GM23338 (cell line): ENCODE measurements at regions not wholly inside any gene's neighbourhood (a gene's known extent, or its start where the extent isn't known, plus 50 kb on each side); places are given as distances from the start of the nearest gene placed in this dataset.

Experiments used
- ATAC-seq: fragments of 200-7000 bp; cut with Tn5 transposase; 3 replicates; pipeline ENCODE4 v1.9.1; 2020
- DNase-seq: peaks from one replicate; pipeline ENCODE4 v3.0.0-alpha.2; 2015; ENCODE audit warnings: low spot score
- H2AFZ ChIP-seq: fragments of 200-600 bp; sonication (generic); 2 replicates; pipeline ENCODE4 v1.8.0; 2016; ENCODE audit warnings: antibody characterized with exemption, mild to moderate bottlenecking, moderate library complexity
- H3F3A ChIP-seq: fragments of 200-600 bp; sonication (generic); replicated peaks from 2 replicates; pipeline ENCODE4 v1.8.0; 2017; ENCODE audit warnings: antibody characterized with exemption, mixed run types, low read depth
- H3K27ac ChIP-seq: fragments of 200-600 bp; sonication (generic); 2 replicates; pipeline ENCODE4 v1.6.1; 2016; ENCODE audit warnings: low read depth
- H3K27me3 ChIP-seq: fragments of 200-600 bp; sonication (generic); 2 replicates; pipeline ENCODE4 v1.8.0; 2016; ENCODE audit warnings: mild to moderate bottlenecking, mixed run types, moderate library complexity; ENCODE audit not compliant: insufficient read depth
- H3K36me3 ChIP-seq: fragments of 200-600 bp; sonication (generic); 2 replicates; pipeline ENCODE4 v1.8.0; 2016; ENCODE audit warnings: mild to moderate bottlenecking; ENCODE audit not compliant: insufficient read depth
- H3K4me1 ChIP-seq: fragments of 200-600 bp; sonication (generic); 2 replicates; pipeline ENCODE4 v1.8.0; 2016; ENCODE audit warnings: mild to moderate bottlenecking, moderate library complexity; ENCODE audit not compliant: insufficient read depth
- H3K4me2 ChIP-seq: fragments of 200-600 bp; sonication (generic); 2 replicates; pipeline ENCODE4 v1.7.1; 2017; ENCODE audit warnings: mixed run types
- H3K4me3 ChIP-seq: fragments of 200-600 bp; sonication (generic); 2 replicates; pipeline ENCODE4 v1.6.1; 2016; ENCODE audit warnings: mixed run types
- H3K79me2 ChIP-seq: fragments of 200-600 bp; sonication (generic); replicated peaks from 2 replicates; pipeline ENCODE4 v1.8.0; 2017; ENCODE audit warnings: mild to moderate bottlenecking; ENCODE audit not compliant: insufficient read depth
- H3K9me2 ChIP-seq: fragments of 200-600 bp; sonication (generic); 2 replicates; pipeline ENCODE4 v1.8.0; 2017; ENCODE audit not compliant: insufficient read depth
- H4K20me1 ChIP-seq: fragments of 200-600 bp; sonication (generic); replicated peaks from 2 replicates; pipeline ENCODE4 v1.8.0; 2017; ENCODE audit warnings: mild to moderate bottlenecking; ENCODE audit not compliant: insufficient read depth
- H3K27ac Mint-ChIP-seq: 2 replicates; pipeline ENCODE4 v1.8.0; 2020; ENCODE audit warnings: inconsistent platforms, mild to moderate bottlenecking, moderate library complexity, mixed read lengths
- H3K27me3 Mint-ChIP-seq: 3 replicates; pipeline ENCODE4 v1.8.0; 2022; ENCODE audit warnings: low read depth, mild to moderate bottlenecking, moderate library complexity, mixed read lengths, inconsistent platforms; ENCODE audit not compliant: insufficient read depth, poor library complexity
- H3K36me3 Mint-ChIP-seq: 3 replicates; pipeline ENCODE4 v1.8.0; 2021; ENCODE audit warnings: low read depth, mild to moderate bottlenecking, inconsistent platforms, moderate library complexity, mixed read lengths
- H3K4me1 Mint-ChIP-seq: 3 replicates; pipeline ENCODE4 v1.8.0; 2020; ENCODE audit warnings: mild to moderate bottlenecking, inconsistent platforms, mixed read lengths
- H3K4me3 Mint-ChIP-seq: 3 replicates; pipeline ENCODE4 v1.8.0; 2021; ENCODE audit warnings: moderate library complexity, mild to moderate bottlenecking, inconsistent platforms, mixed read lengths
- H3K9me3 Mint-ChIP-seq: 3 replicates; pipeline ENCODE4 v1.8.0; 2020; ENCODE audit warnings: moderate library complexity, mild to moderate bottlenecking, inconsistent platforms, mixed read lengths
- CREB1 ChIP-seq: fragments of 250-450 bp; sonication (Bioruptor Pico); IDR thresholded peaks from 2 replicates; pipeline ENCODE4 v1.5.0; 2020; ENCODE audit warnings: low read depth, mild to moderate bottlenecking, moderate library complexity
- EZH2 ChIP-seq: fragments of 200-600 bp; sonication (generic); IDR thresholded peaks from one replicate; pipeline ENCODE4 v1.8.0; 2017; ENCODE audit warnings: antibody characterized with exemption, mild to moderate bottlenecking, low read depth; ENCODE audit not compliant: unreplicated experiment
- EZH2phosphoT487 ChIP-seq: fragments of 200-600 bp; sonication (generic); IDR thresholded peaks from one replicate; pipeline ENCODE4 v1.8.1; 2018; ENCODE audit warnings: antibody characterized with exemption; ENCODE audit not compliant: unreplicated experiment
- JUNB ChIP-seq: IDR thresholded peaks from one replicate; pipeline ENCODE4 v1.6.1; 2016; ENCODE audit warnings: antibody characterized with exemption; ENCODE audit not compliant: unreplicated experiment
- NANOG ChIP-seq: IDR thresholded peaks from 2 replicates; pipeline ENCODE4 v1.6.1; 2016; ENCODE audit warnings: antibody characterized with exemption, borderline replicate concordance
- ZNF114 ChIP-seq: fragments of 250-450 bp; sonication (Bioruptor Pico); IDR thresholded peaks from 2 replicates; pipeline ENCODE4 v1.5.0; 2020; ENCODE audit warnings: mild to moderate bottlenecking, moderate library complexity
- ZNF462 ChIP-seq: fragments of 250-450 bp; sonication (Bioruptor Pico); IDR thresholded peaks from 2 replicates; pipeline ENCODE4 v1.5.0; 2020; ENCODE audit warnings: mild to moderate bottlenecking, moderate library complexity
- TF ChIP-seq, protein P1 (sequence below), 2 experiments: fragments of 200-600 bp in 1 of 2; sonication (generic) in 1 of 2; conservative IDR thresholded peaks; 2 replicates each; pipeline versions ENCODE4 v1.5.1 to v1.6.1; 2016 to 2017; ENCODE audit warnings: antibody characterized with exemption in 2 of 2, low read depth in 2 of 2, mild to moderate bottlenecking in 2 of 2, moderate library complexity in 1 of 2
- TF ChIP-seq, protein P2 (sequence below): IDR thresholded peaks from one replicate; pipeline ENCODE4 v1.6.1; 2018; ENCODE audit warnings: antibody characterized with exemption; ENCODE audit not compliant: unreplicated experiment

DNA sequence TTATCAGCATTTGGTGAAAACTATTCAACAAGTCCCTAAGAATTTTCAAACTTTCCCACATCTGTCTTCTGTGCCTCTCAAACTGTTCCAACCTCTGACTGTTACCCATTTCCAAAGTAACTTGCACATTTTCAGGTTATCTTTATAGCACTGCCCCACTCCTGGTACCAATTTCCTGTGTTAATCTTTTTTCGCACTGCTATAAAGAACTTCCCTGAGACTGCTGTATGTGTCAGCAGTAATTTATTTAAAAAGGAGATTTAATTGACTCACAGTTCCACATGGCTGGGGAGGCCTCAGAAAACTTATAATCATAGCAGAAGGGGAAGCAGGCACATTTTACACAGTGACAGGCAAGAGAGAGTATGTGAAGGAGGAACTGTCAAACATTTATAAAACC is 310.9 kb upstream of the SLITRK3 start:
- Mint-ChIP-seq H3K27ac (no peak overlapping the region), H3K36me3 (peaks cover 11% of the 10 kb centered on the region), H3K4me1 (no peaks in the 10 kb centered on the region), H3K9me3 (peaks cover 22% of the 10 kb centered on the region), H3K4me3 (no peak overlapping the region), H3K27me3 (peaks cover 2% of the 10 kb centered on the region)
- TF ChIP-seq, protein P1, sequence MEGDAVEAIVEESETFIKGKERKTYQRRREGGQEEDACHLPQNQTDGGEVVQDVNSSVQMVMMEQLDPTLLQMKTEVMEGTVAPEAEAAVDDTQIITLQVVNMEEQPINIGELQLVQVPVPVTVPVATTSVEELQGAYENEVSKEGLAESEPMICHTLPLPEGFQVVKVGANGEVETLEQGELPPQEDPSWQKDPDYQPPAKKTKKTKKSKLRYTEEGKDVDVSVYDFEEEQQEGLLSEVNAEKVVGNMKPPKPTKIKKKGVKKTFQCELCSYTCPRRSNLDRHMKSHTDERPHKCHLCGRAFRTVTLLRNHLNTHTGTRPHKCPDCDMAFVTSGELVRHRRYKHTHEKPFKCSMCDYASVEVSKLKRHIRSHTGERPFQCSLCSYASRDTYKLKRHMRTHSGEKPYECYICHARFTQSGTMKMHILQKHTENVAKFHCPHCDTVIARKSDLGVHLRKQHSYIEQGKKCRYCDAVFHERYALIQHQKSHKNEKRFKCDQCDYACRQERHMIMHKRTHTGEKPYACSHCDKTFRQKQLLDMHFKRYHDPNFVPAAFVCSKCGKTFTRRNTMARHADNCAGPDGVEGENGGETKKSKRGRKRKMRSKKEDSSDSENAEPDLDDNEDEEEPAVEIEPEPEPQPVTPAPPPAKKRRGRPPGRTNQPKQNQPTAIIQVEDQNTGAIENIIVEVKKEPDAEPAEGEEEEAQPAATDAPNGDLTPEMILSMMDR (conservative IDR thresholded peaks at IDR 0.05; ENCODE audit: low read depth in 2 of 2): no peak
- no peak for TF ChIP-seq EZH2
- no peak for TF ChIP-seq CREB1 (CRISPR knock-in tag)
- H3F3A ChIP-seq: no peaks in the 10 kb centered on the region
- H3K4me1 ChIP-seq: no peaks in the 10 kb centered on the region
- no peaks in the 10 kb centered on the region for H3K79me2 ChIP-seq
- H3K27me3 ChIP-seq: no peaks in the 10 kb centered on the region
- no peaks in the 10 kb centered on the region for H4K20me1 ChIP-seq
- no peak for ATAC-seq
- H3K36me3 ChIP-seq: no peaks in the 10 kb centered on the region
- 0 out of 2 replicates have a peak, but pooled peaks cover 6% of the 10 kb centered on the region for H3K9me2 ChIP-seq
- no peak overlapping the region for H3K4me2 ChIP-seq
- H2AFZ ChIP-seq: no peak overlapping the region
- H3K27ac ChIP-seq: no peak overlapping the region
- DNase-seq: no peak
- no peak overlapping the region for H3K4me3 ChIP-seq

GRCh38 chr3:165505657-165506056 is 309.5 kb upstream of the SLITRK3 start:
- no peak for DNase-seq
- no peaks in the 10 kb centered on the region for H3K9me2 ChIP-seq
- H4K20me1 ChIP-seq: no peaks in the 10 kb centered on the region
- Mint-ChIP-seq H3K4me1 (no peaks in the 10 kb centered on the region), H3K4me3 (no peak overlapping the region), H3K9me3 (peaks cover 22% of the 10 kb centered on the region), H3K27ac (no peak overlapping the region), H3K36me3 (peaks cover 11% of the 10 kb centered on the region), H3K27me3 (peaks cover 2% of the 10 kb centered on the region)
- H3K27ac ChIP-seq: no peak overlapping the region
- no peaks in the 10 kb centered on the region for H3K27me3 ChIP-seq
- no peak overlapping the region for H3K4me3 ChIP-seq
- no peak for ATAC-seq
- H3K4me1 ChIP-seq: no peaks in the 10 kb centered on the region
- no peak overlapping the region for H2AFZ ChIP-seq
- no peaks in the 10 kb centered on the region for H3K36me3 ChIP-seq
- H3K4me2 ChIP-seq: no peak overlapping the region
- H3F3A ChIP-seq: no peaks in the 10 kb centered on the region
- no peaks in the 10 kb centered on the region for H3K79me2 ChIP-seq
- TF ChIP-seq, protein P2, sequence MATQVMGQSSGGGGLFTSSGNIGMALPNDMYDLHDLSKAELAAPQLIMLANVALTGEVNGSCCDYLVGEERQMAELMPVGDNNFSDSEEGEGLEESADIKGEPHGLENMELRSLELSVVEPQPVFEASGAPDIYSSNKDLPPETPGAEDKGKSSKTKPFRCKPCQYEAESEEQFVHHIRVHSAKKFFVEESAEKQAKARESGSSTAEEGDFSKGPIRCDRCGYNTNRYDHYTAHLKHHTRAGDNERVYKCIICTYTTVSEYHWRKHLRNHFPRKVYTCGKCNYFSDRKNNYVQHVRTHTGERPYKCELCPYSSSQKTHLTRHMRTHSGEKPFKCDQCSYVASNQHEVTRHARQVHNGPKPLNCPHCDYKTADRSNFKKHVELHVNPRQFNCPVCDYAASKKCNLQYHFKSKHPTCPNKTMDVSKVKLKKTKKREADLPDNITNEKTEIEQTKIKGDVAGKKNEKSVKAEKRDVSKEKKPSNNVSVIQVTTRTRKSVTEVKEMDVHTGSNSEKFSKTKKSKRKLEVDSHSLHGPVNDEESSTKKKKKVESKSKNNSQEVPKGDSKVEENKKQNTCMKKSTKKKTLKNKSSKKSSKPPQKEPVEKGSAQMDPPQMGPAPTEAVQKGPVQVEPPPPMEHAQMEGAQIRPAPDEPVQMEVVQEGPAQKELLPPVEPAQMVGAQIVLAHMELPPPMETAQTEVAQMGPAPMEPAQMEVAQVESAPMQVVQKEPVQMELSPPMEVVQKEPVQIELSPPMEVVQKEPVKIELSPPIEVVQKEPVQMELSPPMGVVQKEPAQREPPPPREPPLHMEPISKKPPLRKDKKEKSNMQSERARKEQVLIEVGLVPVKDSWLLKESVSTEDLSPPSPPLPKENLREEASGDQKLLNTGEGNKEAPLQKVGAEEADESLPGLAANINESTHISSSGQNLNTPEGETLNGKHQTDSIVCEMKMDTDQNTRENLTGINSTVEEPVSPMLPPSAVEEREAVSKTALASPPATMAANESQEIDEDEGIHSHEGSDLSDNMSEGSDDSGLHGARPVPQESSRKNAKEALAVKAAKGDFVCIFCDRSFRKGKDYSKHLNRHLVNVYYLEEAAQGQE: no peak
- TF ChIP-seq EZH2 (no peak), NANOG (no peak), CREB1 (CRISPR knock-in tag) (no peak), ZNF462 (CRISPR knock-in tag) (no peak), EZH2phosphoT487 (no peak), JUNB (no peak), ZNF114 (CRISPR knock-in tag) (no peak)
